Ascending aorta (tissue), 2 donors: ENCODE measurements at regions not wholly inside any gene's neighbourhood (a gene's known extent, or its start where the extent isn't known, plus 50 kb on each side); places are given as distances from the start of the nearest gene placed in this dataset.

Experiments
- DNase-seq, 2 donors: peaks; one replicate each; pipeline ENCODE4 v3.0.0-alpha.2; 2019; ENCODE audit warnings: low spot score in 2 of 2
- H3K27ac ChIP-seq, 2 donors: fragments of 200-600 bp; sonication (generic); one replicate each; pipeline ENCODE4 v1.5.1; 2016 to 2017; ENCODE audit warnings: mild to moderate bottlenecking in 1 of 2
- H3K27me3 ChIP-seq: fragments of 200-600 bp; sonication (generic); one replicate; pipeline ENCODE4 v1.5.1; 2017
- H3K36me3 ChIP-seq, 2 donors: fragments of 200-600 bp; sonication (generic); one replicate each; pipeline ENCODE4 v1.5.1; 2016
- H3K4me1 ChIP-seq, 2 donors: fragments of 200-600 bp; sonication (generic); one replicate each; pipeline ENCODE4 v1.5.1; 2016 to 2017; ENCODE audit warnings: mild to moderate bottlenecking in 1 of 2
- H3K4me3 ChIP-seq, 2 donors: fragments of 200-600 bp; sonication (generic); one replicate each; pipeline ENCODE4 v1.5.1; 2016 to 2017; ENCODE audit warnings: mild to moderate bottlenecking in 1 of 2
- H3K9me3 ChIP-seq, 2 donors: fragments of 200-600 bp; sonication (generic); one replicate each; pipeline ENCODE4 v1.5.1; 2016
- CTCF ChIP-seq, 3 experiments: fragments of 200-600 bp in 2 of 3; fragments of 450-650 bp in 1 of 3; sonication (generic) in 2 of 3; IDR thresholded peaks; one replicate each; pipeline ENCODE4 v1.5.1; 2016 to 2019; ENCODE audit warnings: antibody characterized with exemption in 3 of 3, mild to moderate bottlenecking in 1 of 3, moderate library complexity in 1 of 3
- intact Hi-C: fragments of 100-400 bp; cut with DNase I; formaldehyde crosslinking; loops from one replicate; pipeline ENCODE4 v1.15.1; 2023

- Histone ChIP-seq H3K27me3 (no peaks in the 10 kb centered on the region), H3K4me1 (peaks cover 0 to 8% of the 10 kb centered on the region in 2 donors), H3K27ac (no peak overlapping the region), H3K4me3 (no peak overlapping the region), H3K36me3 (no peaks in the 10 kb centered on the region), H3K9me3 (no peaks in the 10 kb centered on the region)
- intact Hi-C loops = no loop called here
- DNase-seq = no peak
- TF ChIP-seq CTCF (IDR thresholded peaks at IDR 0.05) = no peak
Measured at GRCh38 chr17:69764146-69764545, 310.9 kb upstream of the KCNJ16 start.

- Histone ChIP-seq H3K9me3 (no peaks in the 10 kb centered on the region), H3K36me3 (no peaks in the 10 kb centered on the region), H3K4me1 (peaks cover 0 to 6% of the 10 kb centered on the region in 2 donors), H3K27me3 (no peaks in the 10 kb centered on the region), H3K27ac (no peak overlapping the region), H3K4me3 (no peak overlapping the region)
- no peak for TF ChIP-seq CTCF (IDR thresholded peaks at IDR 0.05)
- no peak for DNase-seq
- intact Hi-C loops = no loop called here
Measured at GRCh38 chr17:69769050-69769449, 306.0 kb upstream of the KCNJ16 start.

- H3K36me3 ChIP-seq = no peaks in the 10 kb centered on the region
- no peak overlapping the region for H3K27ac ChIP-seq
- no peak for DNase-seq
- no peaks in the 10 kb centered on the region for H3K9me3 ChIP-seq
- TF ChIP-seq CTCF (IDR thresholded peaks at IDR 0.05) = no peak
- intact Hi-C loops = loop anchor here (10.0 kb wide), 1 partner anchor 132 kb away; no protein-coding TSS in a partner anchor
- peaks cover 0 to 6% of the 10 kb centered on the region in 2 donors for H3K4me1 ChIP-seq
- H3K4me3 ChIP-seq = no peak overlapping the region
- no peaks in the 10 kb centered on the region for H3K27me3 ChIP-seq
Measured at GRCh38 chr17:69773081-69773480, 301.9 kb upstream of the KCNJ16 start.

- no peaks in the 10 kb centered on the region for H3K9me3 ChIP-seq
- no peak overlapping the region for H3K27ac ChIP-seq
- no peak for TF ChIP-seq CTCF (IDR thresholded peaks at IDR 0.05)
- no peak for DNase-seq
- H3K4me3 ChIP-seq = no peak overlapping the region
- intact Hi-C loops = loop anchor here (10.0 kb wide), 1 partner anchor 125 kb away; no protein-coding TSS in a partner anchor
- H3K36me3 ChIP-seq = no peaks in the 10 kb centered on the region
- no peaks in the 10 kb centered on the region for H3K27me3 ChIP-seq
- no peaks in the 10 kb centered on the region for H3K4me1 ChIP-seq
Measured at GRCh38 chr17:69779378-69780214, 295.4 kb upstream of the KCNJ16 start.

- H3K9me3 ChIP-seq = no peaks in the 10 kb centered on the region
- DNase-seq = no peak
- no peak for TF ChIP-seq CTCF (IDR thresholded peaks at IDR 0.05)
- intact Hi-C loops = no loop called here
- no peaks in the 10 kb centered on the region for H3K36me3 ChIP-seq
- no peaks in the 10 kb centered on the region for H3K4me1 ChIP-seq
- no peaks in the 10 kb centered on the region for H3K27me3 ChIP-seq
- H3K4me3 ChIP-seq = no peak overlapping the region
- H3K27ac ChIP-seq = no peak overlapping the region
Measured at GRCh38 chr17:69783865-69784264, 291.2 kb upstream of the KCNJ16 start.
